A549 (cell line): ENCODE measurements at regions not wholly inside any gene's neighbourhood (a gene's known extent, or its start where the extent isn't known, plus 50 kb on each side); places are given as distances from the start of the nearest gene placed in this dataset.

Experiments
- ATAC-seq, 2 experiments: fragments of 200-7000 bp in 1 of 2; fragments of >200 bp in 1 of 2; cut with Nextera tagmentation in 1 of 2; cut with Tn5 transposase in 1 of 2; 3 replicates each; pipeline versions ENCODE4 v1.8.0 to v1.9.1; 2018 to 2020; ENCODE audit warnings: mild to moderate bottlenecking in 1 of 2, moderate library complexity in 1 of 2
- CTCF ChIA-PET: fragments of 300-600 bp; sonication (Branson Sonifier 250); formaldehyde crosslinking; extraction: SDS; loops from one replicate; lab custom pipeline; 2021; ENCODE audit warnings: antibody characterized with exemption, inconsistent platforms; lab: Yijun Ruan, JAX
- POLR2A ChIA-PET: fragments of 350-600 bp; formaldehyde crosslinking; extraction: SDS; loops from one replicate; lab custom pipeline; 2021; ENCODE audit warnings: antibody characterized with exemption, inconsistent platforms; lab: Yijun Ruan, JAX
- DNase-seq, 2 experiments: peaks; one replicate each; pipeline versions ENCODE4 v3.0.0 to v3.0.0-alpha.2; 2011 to 2016; ENCODE audit warnings: low read depth in 1 of 2, low spot score in 1 of 2
- FAIRE-seq: peaks from 2 replicates; lab custom pipeline; 2011; peaks lifted over from hg19 to GRCh38; lab: Jason Lieb, UNC
- H3K27ac ChIP-seq, 2 experiments: fragments of >200 bp; sonication (Bioruptor Twin); formaldehyde crosslinking; 3 replicates each; pipeline ENCODE4 v1.5.1; 2016 to 2017
- H3K4me1 ChIP-seq: fragments of >200 bp; sonication (Bioruptor Twin); formaldehyde crosslinking; 3 replicates; pipeline ENCODE4 v1.6.1; 2016
- H3K4me2 ChIP-seq: fragments of >200 bp; sonication (Bioruptor Twin); formaldehyde crosslinking; 3 replicates; pipeline ENCODE4 v1.6.1; 2016
- H3K4me3 ChIP-seq: fragments of >200 bp; sonication (Bioruptor Twin); formaldehyde crosslinking; 3 replicates; pipeline ENCODE4 v1.5.1; 2016
- H3K9me3 ChIP-seq: fragments of >200 bp; sonication (Bioruptor Twin); formaldehyde crosslinking; 3 replicates; pipeline ENCODE4 v1.6.1; 2016
- ATOH8 ChIP-seq: fragments of 250-450 bp; sonication (Bioruptor Pico); IDR thresholded peaks from 2 replicates; pipeline ENCODE4 v1.5.0; 2020; ENCODE audit warnings: low read depth, mild to moderate bottlenecking, moderate library complexity
- BHLHE40 ChIP-seq: IDR thresholded peaks from 2 replicates; pipeline ENCODE4 v1.6.1; 2012; ENCODE audit warnings: low read depth, low read length, inconsistent platforms
- CBX2 ChIP-seq: fragments of 200-600 bp; sonication (generic); IDR thresholded peaks from 2 replicates; pipeline ENCODE4 v1.6.1; 2016; ENCODE audit warnings: low read depth, mild to moderate bottlenecking, borderline replicate concordance
- CBX8 ChIP-seq: fragments of 200-600 bp; sonication (generic); IDR thresholded peaks from 2 replicates; pipeline ENCODE4 v1.6.1; 2016
- CHD2 ChIP-seq: fragments of 150-350 bp; IDR thresholded peaks from 2 replicates; pipeline ENCODE4 v1.6.1; 2014; ENCODE audit warnings: low read length; ENCODE audit not compliant: partially characterized antibody
- EHF ChIP-seq: fragments of 250-450 bp; sonication (Bioruptor Pico); IDR thresholded peaks from 2 replicates; pipeline ENCODE4 v1.5.0; 2020; ENCODE audit warnings: mild to moderate bottlenecking
- FOSB ChIP-seq: fragments of 250-450 bp; sonication (Bioruptor Pico); IDR thresholded peaks from 2 replicates; pipeline ENCODE4 v1.5.0; 2020; ENCODE audit warnings: mild to moderate bottlenecking, moderate library complexity
- FOXS1 ChIP-seq: fragments of 250-450 bp; sonication (Bioruptor Pico); IDR thresholded peaks from 2 replicates; pipeline ENCODE4 v1.5.0; 2020; ENCODE audit warnings: mild to moderate bottlenecking, moderate library complexity
- HDAC2 ChIP-seq: fragments of 200-600 bp; sonication (generic); IDR thresholded peaks from 2 replicates; pipeline ENCODE4 v1.6.1; 2016
- HES2 ChIP-seq: fragments of >200 bp; sonication (Bioruptor Twin); formaldehyde crosslinking; IDR thresholded peaks from 2 replicates; pipeline ENCODE4 v1.6.1; 2016
- HMGXB4 ChIP-seq: fragments of 250-450 bp; sonication (Bioruptor Pico); IDR thresholded peaks from 2 replicates; pipeline ENCODE4 v1.5.0; 2021; ENCODE audit warnings: mild to moderate bottlenecking, moderate library complexity, borderline replicate concordance
- HOXA7 ChIP-seq: fragments of 250-450 bp; sonication (Bioruptor Pico); IDR thresholded peaks from 2 replicates; pipeline ENCODE4 v1.5.0; 2020; ENCODE audit warnings: mild to moderate bottlenecking, moderate library complexity
- JUN ChIP-seq, 2 experiments: fragments of >200 bp; sonication (Bioruptor Twin); formaldehyde crosslinking; IDR thresholded peaks; 2 replicates in 1 of 2; 3 replicates in 1 of 2; pipeline ENCODE4 v1.6.1; 2016 to 2017
- KDM5A ChIP-seq: fragments of 200-600 bp; sonication (generic); IDR thresholded peaks from 2 replicates; pipeline ENCODE4 v1.6.1; 2016; ENCODE audit warnings: antibody characterized with exemption, mild to moderate bottlenecking
- MAFK ChIP-seq: fragments of 450-650 bp; IDR thresholded peaks from 2 replicates; pipeline ENCODE4 v1.6.1; 2014; ENCODE audit not compliant: partially characterized antibody
- MAX ChIP-seq: IDR thresholded peaks from 2 replicates; pipeline ENCODE4 v1.6.1; 2012
- MAZ ChIP-seq: fragments of 150-350 bp; IDR thresholded peaks from 2 replicates; pipeline ENCODE4 v1.6.1; 2014; ENCODE audit warnings: antibody characterized with exemption, low read depth, low read length, borderline replicate concordance
- MYC ChIP-seq: IDR thresholded peaks from 2 replicates; pipeline ENCODE4 v1.6.1; 2012; ENCODE audit warnings: mild to moderate bottlenecking, inconsistent platforms, low read length, improper control_type of control experiment, borderline replicate concordance
- NR3C1 ChIP-seq: fragments of >200 bp; sonication (Bioruptor Twin); formaldehyde crosslinking; IDR thresholded peaks from 3 replicates; pipeline ENCODE4 v1.6.1; 2017
- PBX3 ChIP-seq: IDR thresholded peaks from 2 replicates; pipeline ENCODE4 v1.6.1; 2012
- RARB ChIP-seq: fragments of 250-450 bp; sonication (Bioruptor Pico); IDR thresholded peaks from 2 replicates; pipeline ENCODE4 v1.8.0; 2021; ENCODE audit warnings: mild to moderate bottlenecking, moderate library complexity
- RFX5 ChIP-seq: fragments of 450-650 bp; IDR thresholded peaks from 2 replicates; pipeline ENCODE4 v1.7.1; 2014; ENCODE audit warnings: antibody characterized with exemption, mild to moderate bottlenecking, moderate library complexity
- TFCP2L1 ChIP-seq: fragments of 250-450 bp; sonication (Bioruptor Pico); IDR thresholded peaks from 2 replicates; pipeline ENCODE4 v1.5.0; 2021; ENCODE audit warnings: mild to moderate bottlenecking
- USF2 ChIP-seq: fragments of 450-650 bp; IDR thresholded peaks from 2 replicates; pipeline ENCODE4 v1.6.1; 2014; ENCODE audit warnings: antibody characterized with exemption
- ZC3H11A ChIP-seq: fragments of 450-650 bp; IDR thresholded peaks from 2 replicates; pipeline ENCODE4 v1.6.1; 2014; ENCODE audit warnings: antibody characterized with exemption, mild to moderate bottlenecking
- ZFP36 ChIP-seq: fragments of 450-650 bp; IDR thresholded peaks from 2 replicates; pipeline ENCODE4 v1.6.1; 2014; ENCODE audit warnings: borderline replicate concordance; ENCODE audit not compliant: partially characterized antibody
- ZSCAN20 ChIP-seq: fragments of 250-450 bp; sonication (Bioruptor Pico); IDR thresholded peaks from 2 replicates; pipeline ENCODE4 v1.8.0; 2022; ENCODE audit warnings: mild to moderate bottlenecking, moderate library complexity
- WGBS: methylation state at CpG from one replicate; pipeline ENCODE4 v1.1.6; 2017; ENCODE audit errors: missing lambda C conversion rate; 5-methylcytosine and 5-hydroxymethylcytosine counted together

GRCh38 chr5:22911019-22911418 is 57.9 kb upstream of the CDH12 start:
- no peak overlapping the region for H3K4me3 ChIP-seq
- POLR2A ChIA-PET, result no interaction called here
- H3K27ac ChIP-seq, result no peak overlapping the region
- ATAC-seq, result no peak
- no peak overlapping the region for H3K4me2 ChIP-seq
- DNase-seq, result no peak
- H3K4me1 ChIP-seq, result no peaks in the 10 kb centered on the region
- TF ChIP-seq PBX3 (no peak), FOSB (CRISPR knock-in tag) (no peak), MYC (no peak), MAZ (no peak), HOXA7 (CRISPR knock-in tag) (no peak), KDM5A (no peak), RARB (CRISPR knock-in tag) (no peak)
- no peaks in the 10 kb centered on the region for H3K9me3 ChIP-seq
- CTCF ChIA-PET, result interaction anchor here (0.6 kb wide), 1 partner anchor 17 kb away, joined by 3 read pairs; no protein-coding TSS in a partner anchor
- no peak for FAIRE-seq

GRCh38 chr5:22910523-22910922 is 57.4 kb upstream of the CDH12 start:
- ChIA-PET CTCF (no interaction called here), POLR2A (no interaction called here)
- H3K9me3 ChIP-seq, result no peaks in the 10 kb centered on the region
- DNase-seq, result no peak
- H3K4me1 ChIP-seq, result no peaks in the 10 kb centered on the region
- 3% methylated on average over 1 of the region's 1 CpG for WGBS
- TF ChIP-seq FOXS1, result no peak
- TF ChIP-seq RARB (CRISPR knock-in tag), result no peak
- TF ChIP-seq TFCP2L1, result no peak
- TF ChIP-seq HES2, result no peak
- TF ChIP-seq BHLHE40, result no peak
- TF ChIP-seq CBX2, result no peak
- no peak overlapping the region for H3K4me2 ChIP-seq
- no peak overlapping the region for H3K4me3 ChIP-seq
- no peak for FAIRE-seq
- H3K27ac ChIP-seq, result no peak overlapping the region
- ATAC-seq, result no peak

GRCh38 chr5:22908586-22908985 is 55.4 kb upstream of the CDH12 start:
- Histone ChIP-seq H3K9me3 (no peaks in the 10 kb centered on the region), H3K4me3 (no peak overlapping the region), H3K27ac (no peak overlapping the region), H3K4me2 (no peak overlapping the region), H3K4me1 (no peaks in the 10 kb centered on the region)
- ChIA-PET CTCF (no interaction called here), POLR2A (no interaction called here)
- TF ChIP-seq MAFK (no peak), HMGXB4 (CRISPR knock-in tag) (no peak), TFCP2L1 (no peak), KDM5A (no peak), BHLHE40 (no peak), JUN (IDR thresholded peaks at IDR 0.05) (no peak), CBX8 (no peak), EHF (CRISPR knock-in tag) (no peak), MAX (no peak), ZFP36 (no peak)
- ATAC-seq (no peak), DNase-seq (no peak), FAIRE-seq (no peak)

- DNase-seq (no peak), FAIRE-seq (no peak), ATAC-seq (no peak)
- Histone ChIP-seq H3K4me1 (no peaks in the 10 kb centered on the region), H3K4me3 (no peak overlapping the region), H3K4me2 (no peak overlapping the region), H3K9me3 (no peaks in the 10 kb centered on the region), H3K27ac (no peak overlapping the region)
- 5% methylated on average over 1 of the region's 1 CpG for WGBS
- ChIA-PET POLR2A (no interaction called here), CTCF (no interaction called here)
- no peak for TF ChIP-seq ZC3H11A
- TF ChIP-seq FOXS1, result no peak
- TF ChIP-seq HDAC2, result no peak
- no peak for TF ChIP-seq CBX8
- no peak for TF ChIP-seq ATOH8 (CRISPR knock-in tag)
- TF ChIP-seq RFX5, result no peak
- no peak for TF ChIP-seq ZSCAN20 (CRISPR knock-in tag)
- no peak for TF ChIP-seq HMGXB4 (CRISPR knock-in tag)
- no peak for TF ChIP-seq CHD2
- no peak for TF ChIP-seq MAZ
- no peak for TF ChIP-seq NR3C1
- no peak for TF ChIP-seq USF2
These were observed 55.0 kb upstream of the CDH12 start for GRCh38 chr5:22908129-22908528.
